ENCODE measurements at regions not wholly inside any gene's neighbourhood (a gene's known extent, or its start where the extent isn't known, plus 50 kb on each side); places are given as distances from the start of the nearest gene placed in this dataset.

DNA sequence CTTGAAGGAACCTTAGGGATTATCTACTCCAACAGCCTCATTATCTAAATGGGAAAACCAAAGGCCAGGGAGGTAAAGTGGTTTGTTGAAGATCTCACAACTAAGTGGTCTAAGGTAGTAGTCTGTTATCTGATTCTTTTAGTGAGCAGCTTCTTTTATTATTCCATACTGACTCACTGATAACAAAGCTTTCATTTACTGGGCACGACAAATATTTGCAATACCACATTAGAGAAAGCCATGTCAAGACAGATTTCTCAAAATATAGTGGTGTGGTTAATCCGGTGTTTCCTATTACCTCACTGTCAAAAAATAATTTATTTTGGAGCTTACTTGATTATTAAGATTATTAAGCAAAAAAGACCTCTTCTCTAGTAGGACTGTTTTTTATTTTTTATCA is 369.1 kb downstream of the S1PR1 start:
- TF ChIP-seq CEBPB (IDR thresholded peaks at IDR 0.05) (no peak), EP300 (IDR thresholded peaks at IDR 0.05; ENCODE audit: borderline replicate concordance) (no peak)

All from Ishikawa (cell line).